Lower leg skin (tissue), 4 donors: ENCODE measurements at regions not wholly inside any gene's neighbourhood (a gene's known extent, or its start where the extent isn't known, plus 50 kb on each side); places are given as distances from the start of the nearest gene placed in this dataset.

ENCODE experiments used
- DNase-seq, 2 donors: peaks; one replicate each; pipeline ENCODE4 v3.0.0-alpha.2; 2019; ENCODE audit warnings: low spot score in 2 of 2
- H3K4me3 ChIP-seq: fragments of 200-600 bp; sonication (generic); 2 replicates; pipeline ENCODE4 v1.5.1; 2017; ENCODE audit warnings: mild to moderate bottlenecking, low read depth; ENCODE audit not compliant: poor library complexity, severe bottlenecking
- CTCF ChIP-seq, 3 donors: fragments of 450-650 bp; IDR thresholded peaks; one replicate each; pipeline ENCODE4 v1.5.1; 2016; ENCODE audit warnings: antibody characterized with exemption in 3 of 3, mild to moderate bottlenecking in 3 of 3, moderate library complexity in 2 of 3
- POLR2A ChIP-seq, 2 donors: fragments of 450-650 bp; IDR thresholded peaks; one replicate each; pipeline ENCODE4 v1.6.1; 2016 to 2017; ENCODE audit warnings: antibody characterized with exemption in 2 of 2, mild to moderate bottlenecking in 1 of 2, moderate library complexity in 1 of 2
- WGBS, 2 donors: methylation state at CpG; one replicate each; pipeline ENCODE4 v1.1.5; 2018; 5-methylcytosine and 5-hydroxymethylcytosine counted together
- intact Hi-C: fragments of 100-400 bp; cut with DNase I; formaldehyde crosslinking; loops from one replicate; pipeline ENCODE4 v1.15.0; 2023; ENCODE audit warnings: low total_unique reads

GRCh38 chrY:19351616-19352015 lies 392.9 kb downstream of the KDM5D start:
- WGBS, 2 donors: 67% methylated on average over 2 of the region's 2 CpGs; no CpG with 5 or more reads in 1 of the 2 donors
- no peak for TF ChIP-seq CTCF (IDR thresholded peaks at IDR 0.05)
- no peak for TF ChIP-seq POLR2A (IDR thresholded peaks at IDR 0.05)
- intact Hi-C loops: no loop called here
- no peak overlapping the region for H3K4me3 ChIP-seq
- no peak for DNase-seq

GRCh38 chrY:19321701-19322100 lies 422.8 kb downstream of the KDM5D start:
- WGBS, 2 donors: 39% methylated on average over 3 of the region's 3 CpGs; no CpG with 5 or more reads in 1 of the 2 donors
- H3K4me3 ChIP-seq: no peak overlapping the region
- intact Hi-C loops: no loop called here
- DNase-seq: no peak
- TF ChIP-seq CTCF (IDR thresholded peaks at IDR 0.05) (no peak), POLR2A (IDR thresholded peaks at IDR 0.05) (no peak)

- 82% methylated on average over 3 of the region's 3 CpGs; no CpG with 5 or more reads in 1 of the 2 donors for WGBS, 2 donors
- intact Hi-C loops: no loop called here
- no peak for TF ChIP-seq CTCF (IDR thresholded peaks at IDR 0.05)
- TF ChIP-seq POLR2A (IDR thresholded peaks at IDR 0.05): no peak
- H3K4me3 ChIP-seq: no peak overlapping the region
- no peak for DNase-seq
These were observed 425.4 kb downstream of the KDM5D start for GRCh38 chrY:19319135-19319534.

- no peak for DNase-seq
- TF ChIP-seq POLR2A (IDR thresholded peaks at IDR 0.05) (no peak), CTCF (IDR thresholded peaks at IDR 0.05) (no peak)
- no peak overlapping the region for H3K4me3 ChIP-seq
- intact Hi-C loops: no loop called here
- 25% methylated on average over 1 of the region's 1 CpG; no CpG with 5 or more reads in 1 of the 2 donors for WGBS, 2 donors
These were observed 427.1 kb downstream of the KDM5D start for GRCh38 chrY:19317271-19317987.

GRCh38 chrY:19307627-19308026 lies 436.9 kb downstream of the KDM5D start:
- TF ChIP-seq POLR2A (IDR thresholded peaks at IDR 0.05): no peak
- DNase-seq: no peak
- intact Hi-C loops: no loop called here
- no peak overlapping the region for H3K4me3 ChIP-seq

GRCh38 chrY:19303136-19303535 lies 441.4 kb downstream of the KDM5D start:
- TF ChIP-seq CTCF (IDR thresholded peaks at IDR 0.05) (no peak), POLR2A (IDR thresholded peaks at IDR 0.05) (no peak)
- DNase-seq: no peak
- no peak overlapping the region for H3K4me3 ChIP-seq
- intact Hi-C loops: no loop called here
